DND-41 (cell line): ENCODE measurements at regions not wholly inside any gene's neighbourhood (a gene's known extent, or its start where the extent isn't known, plus 50 kb on each side); places are given as distances from the start of the nearest gene placed in this dataset.

ENCODE experiments used
- CTCF ChIP-seq: IDR thresholded peaks from 2 replicates; pipeline ENCODE4 v1.5.1; 2012; ENCODE audit warnings: borderline replicate concordance, low read length, moderate library complexity, mild to moderate bottlenecking; ENCODE audit not compliant: poor library complexity, severe bottlenecking; ENCODE audit errors: extremely low read depth
- EZH2 ChIP-seq: IDR thresholded peaks from 3 replicates; pipeline ENCODE4 v1.6.1; 2012; ENCODE audit warnings: borderline replicate concordance, low read depth, mild to moderate bottlenecking, moderate library complexity, low read length, inconsistent platforms; ENCODE audit not compliant: severe bottlenecking

GRCh38 chr13:37257051-37257450, 151.6 kb upstream of the CSNK1A1L start:
- TF ChIP-seq CTCF (no peak), EZH2 (no peak)
